GM23338 (cell line): ENCODE measurements at regions not wholly inside any gene's neighbourhood (a gene's known extent, or its start where the extent isn't known, plus 50 kb on each side); places are given as distances from the start of the nearest gene placed in this dataset.

Experiments
- ATAC-seq: fragments of 200-7000 bp; cut with Tn5 transposase; 3 replicates; pipeline ENCODE4 v1.9.1; 2020
- DNase-seq: peaks from one replicate; pipeline ENCODE4 v3.0.0-alpha.2; 2015; ENCODE audit warnings: low spot score
- H2AFZ ChIP-seq: fragments of 200-600 bp; sonication (generic); 2 replicates; pipeline ENCODE4 v1.8.0; 2016; ENCODE audit warnings: antibody characterized with exemption, mild to moderate bottlenecking, moderate library complexity
- H3F3A ChIP-seq: fragments of 200-600 bp; sonication (generic); replicated peaks from 2 replicates; pipeline ENCODE4 v1.8.0; 2017; ENCODE audit warnings: antibody characterized with exemption, mixed run types, low read depth
- H3K27ac ChIP-seq: fragments of 200-600 bp; sonication (generic); 2 replicates; pipeline ENCODE4 v1.6.1; 2016; ENCODE audit warnings: low read depth
- H3K27me3 ChIP-seq: fragments of 200-600 bp; sonication (generic); 2 replicates; pipeline ENCODE4 v1.8.0; 2016; ENCODE audit warnings: mild to moderate bottlenecking, mixed run types, moderate library complexity; ENCODE audit not compliant: insufficient read depth
- H3K36me3 ChIP-seq: fragments of 200-600 bp; sonication (generic); 2 replicates; pipeline ENCODE4 v1.8.0; 2016; ENCODE audit warnings: mild to moderate bottlenecking; ENCODE audit not compliant: insufficient read depth
- H3K4me1 ChIP-seq: fragments of 200-600 bp; sonication (generic); 2 replicates; pipeline ENCODE4 v1.8.0; 2016; ENCODE audit warnings: mild to moderate bottlenecking, moderate library complexity; ENCODE audit not compliant: insufficient read depth
- H3K4me2 ChIP-seq: fragments of 200-600 bp; sonication (generic); 2 replicates; pipeline ENCODE4 v1.7.1; 2017; ENCODE audit warnings: mixed run types
- H3K4me3 ChIP-seq: fragments of 200-600 bp; sonication (generic); 2 replicates; pipeline ENCODE4 v1.6.1; 2016; ENCODE audit warnings: mixed run types
- H3K79me2 ChIP-seq: fragments of 200-600 bp; sonication (generic); replicated peaks from 2 replicates; pipeline ENCODE4 v1.8.0; 2017; ENCODE audit warnings: mild to moderate bottlenecking; ENCODE audit not compliant: insufficient read depth
- H3K9me2 ChIP-seq: fragments of 200-600 bp; sonication (generic); 2 replicates; pipeline ENCODE4 v1.8.0; 2017; ENCODE audit not compliant: insufficient read depth
- H4K20me1 ChIP-seq: fragments of 200-600 bp; sonication (generic); replicated peaks from 2 replicates; pipeline ENCODE4 v1.8.0; 2017; ENCODE audit warnings: mild to moderate bottlenecking; ENCODE audit not compliant: insufficient read depth
- H3K27ac Mint-ChIP-seq: 2 replicates; pipeline ENCODE4 v1.8.0; 2020; ENCODE audit warnings: inconsistent platforms, mild to moderate bottlenecking, moderate library complexity, mixed read lengths
- H3K27me3 Mint-ChIP-seq: 3 replicates; pipeline ENCODE4 v1.8.0; 2022; ENCODE audit warnings: low read depth, mild to moderate bottlenecking, moderate library complexity, mixed read lengths, inconsistent platforms; ENCODE audit not compliant: insufficient read depth, poor library complexity
- H3K36me3 Mint-ChIP-seq: 3 replicates; pipeline ENCODE4 v1.8.0; 2021; ENCODE audit warnings: low read depth, mild to moderate bottlenecking, inconsistent platforms, moderate library complexity, mixed read lengths
- H3K4me1 Mint-ChIP-seq: 3 replicates; pipeline ENCODE4 v1.8.0; 2020; ENCODE audit warnings: mild to moderate bottlenecking, inconsistent platforms, mixed read lengths
- H3K4me3 Mint-ChIP-seq: 3 replicates; pipeline ENCODE4 v1.8.0; 2021; ENCODE audit warnings: moderate library complexity, mild to moderate bottlenecking, inconsistent platforms, mixed read lengths
- H3K9me3 Mint-ChIP-seq: 3 replicates; pipeline ENCODE4 v1.8.0; 2020; ENCODE audit warnings: moderate library complexity, mild to moderate bottlenecking, inconsistent platforms, mixed read lengths
- EZH2 ChIP-seq: fragments of 200-600 bp; sonication (generic); IDR thresholded peaks from one replicate; pipeline ENCODE4 v1.8.0; 2017; ENCODE audit warnings: antibody characterized with exemption, mild to moderate bottlenecking, low read depth; ENCODE audit not compliant: unreplicated experiment
- EZH2phosphoT487 ChIP-seq: fragments of 200-600 bp; sonication (generic); IDR thresholded peaks from one replicate; pipeline ENCODE4 v1.8.1; 2018; ENCODE audit warnings: antibody characterized with exemption; ENCODE audit not compliant: unreplicated experiment
- JUNB ChIP-seq: IDR thresholded peaks from one replicate; pipeline ENCODE4 v1.6.1; 2016; ENCODE audit warnings: antibody characterized with exemption; ENCODE audit not compliant: unreplicated experiment
- NANOG ChIP-seq: IDR thresholded peaks from 2 replicates; pipeline ENCODE4 v1.6.1; 2016; ENCODE audit warnings: antibody characterized with exemption, borderline replicate concordance
- POLR2AphosphoS5 ChIP-seq: IDR thresholded peaks from 2 replicates; pipeline ENCODE4 v1.6.1; 2016; ENCODE audit warnings: antibody characterized with exemption, low read depth
- STAT1 ChIP-seq: IDR thresholded peaks from one replicate; pipeline ENCODE4 v1.6.1; 2016; ENCODE audit warnings: antibody characterized with exemption; ENCODE audit not compliant: unreplicated experiment
- ZNF114 ChIP-seq: fragments of 250-450 bp; sonication (Bioruptor Pico); IDR thresholded peaks from 2 replicates; pipeline ENCODE4 v1.5.0; 2020; ENCODE audit warnings: mild to moderate bottlenecking, moderate library complexity
- ZNF331 ChIP-seq: fragments of 250-450 bp; sonication (Bioruptor Pico); IDR thresholded peaks from 2 replicates; pipeline ENCODE4 v1.5.0; 2020; ENCODE audit warnings: low read depth, mild to moderate bottlenecking, moderate library complexity
- TF ChIP-seq, protein P1 (sequence below): IDR thresholded peaks from 2 replicates; pipeline ENCODE4 v1.6.1; 2016; ENCODE audit warnings: antibody characterized with exemption
- TF ChIP-seq, protein P2 (sequence below), 2 experiments: fragments of 200-600 bp in 1 of 2; sonication (generic) in 1 of 2; conservative IDR thresholded peaks; 2 replicates each; pipeline versions ENCODE4 v1.5.1 to v1.6.1; 2016 to 2017; ENCODE audit warnings: antibody characterized with exemption in 2 of 2, low read depth in 2 of 2, mild to moderate bottlenecking in 2 of 2, moderate library complexity in 1 of 2
- TF ChIP-seq, protein P3 (sequence below): IDR thresholded peaks from one replicate; pipeline ENCODE4 v1.6.1; 2018; ENCODE audit warnings: antibody characterized with exemption; ENCODE audit not compliant: unreplicated experiment
- TF ChIP-seq, protein P4 (sequence below): fragments of 250-450 bp; sonication (Bioruptor Pico); IDR thresholded peaks from 2 replicates; pipeline ENCODE4 v1.5.0; 2020; ENCODE audit warnings: mild to moderate bottlenecking, moderate library complexity

DNA sequence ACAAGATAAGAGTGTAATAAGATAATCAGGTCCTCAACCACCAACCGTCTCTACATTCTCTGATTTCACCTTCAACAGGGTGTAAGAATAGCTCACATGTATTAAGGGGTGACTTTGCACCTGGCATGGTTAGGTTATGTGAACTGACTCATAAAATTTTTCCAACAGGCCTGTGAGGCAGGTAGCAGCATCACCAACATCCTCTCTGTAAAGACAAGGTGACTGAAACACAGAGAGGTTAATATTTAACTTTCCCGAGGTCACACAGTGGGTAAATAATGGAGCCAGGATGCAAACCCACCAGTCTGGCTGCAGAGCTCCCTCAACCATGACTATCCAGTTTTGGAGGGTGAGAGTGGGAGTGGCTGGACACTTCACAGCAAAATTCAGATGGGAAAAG lies 317.2 kb downstream of the C16orf95 start:
- Histone ChIP-seq H3K36me3 (no peaks in the 10 kb centered on the region), H3K79me2 (no peaks in the 10 kb centered on the region), H3K27ac (no peak overlapping the region), H3K27me3 (no peaks in the 10 kb centered on the region), H3K4me1 (no peaks in the 10 kb centered on the region), H3K9me2 (no peaks in the 10 kb centered on the region), H3K4me2 (no peak overlapping the region), H2AFZ (no peak overlapping the region), H3F3A (no peaks in the 10 kb centered on the region), H4K20me1 (no peaks in the 10 kb centered on the region), H3K4me3 (no peak overlapping the region)
- Mint-ChIP-seq H3K4me1 (no peaks in the 10 kb centered on the region), H3K27me3 (peaks cover 4% of the 10 kb centered on the region), H3K4me3 (no peak overlapping the region), H3K36me3 (peaks cover 5% of the 10 kb centered on the region; the same call in 2 of the 3 replicates), H3K9me3 (peaks cover 10% of the 10 kb centered on the region), H3K27ac (no peak overlapping the region)
- DNase-seq (no peak), ATAC-seq (no peak)
- TF ChIP-seq, protein P1, sequence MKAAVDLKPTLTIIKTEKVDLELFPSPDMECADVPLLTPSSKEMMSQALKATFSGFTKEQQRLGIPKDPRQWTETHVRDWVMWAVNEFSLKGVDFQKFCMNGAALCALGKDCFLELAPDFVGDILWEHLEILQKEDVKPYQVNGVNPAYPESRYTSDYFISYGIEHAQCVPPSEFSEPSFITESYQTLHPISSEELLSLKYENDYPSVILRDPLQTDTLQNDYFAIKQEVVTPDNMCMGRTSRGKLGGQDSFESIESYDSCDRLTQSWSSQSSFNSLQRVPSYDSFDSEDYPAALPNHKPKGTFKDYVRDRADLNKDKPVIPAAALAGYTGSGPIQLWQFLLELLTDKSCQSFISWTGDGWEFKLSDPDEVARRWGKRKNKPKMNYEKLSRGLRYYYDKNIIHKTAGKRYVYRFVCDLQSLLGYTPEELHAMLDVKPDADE, result no peak
- TF ChIP-seq POLR2AphosphoS5, result no peak
- TF ChIP-seq, protein P2, sequence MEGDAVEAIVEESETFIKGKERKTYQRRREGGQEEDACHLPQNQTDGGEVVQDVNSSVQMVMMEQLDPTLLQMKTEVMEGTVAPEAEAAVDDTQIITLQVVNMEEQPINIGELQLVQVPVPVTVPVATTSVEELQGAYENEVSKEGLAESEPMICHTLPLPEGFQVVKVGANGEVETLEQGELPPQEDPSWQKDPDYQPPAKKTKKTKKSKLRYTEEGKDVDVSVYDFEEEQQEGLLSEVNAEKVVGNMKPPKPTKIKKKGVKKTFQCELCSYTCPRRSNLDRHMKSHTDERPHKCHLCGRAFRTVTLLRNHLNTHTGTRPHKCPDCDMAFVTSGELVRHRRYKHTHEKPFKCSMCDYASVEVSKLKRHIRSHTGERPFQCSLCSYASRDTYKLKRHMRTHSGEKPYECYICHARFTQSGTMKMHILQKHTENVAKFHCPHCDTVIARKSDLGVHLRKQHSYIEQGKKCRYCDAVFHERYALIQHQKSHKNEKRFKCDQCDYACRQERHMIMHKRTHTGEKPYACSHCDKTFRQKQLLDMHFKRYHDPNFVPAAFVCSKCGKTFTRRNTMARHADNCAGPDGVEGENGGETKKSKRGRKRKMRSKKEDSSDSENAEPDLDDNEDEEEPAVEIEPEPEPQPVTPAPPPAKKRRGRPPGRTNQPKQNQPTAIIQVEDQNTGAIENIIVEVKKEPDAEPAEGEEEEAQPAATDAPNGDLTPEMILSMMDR (conservative IDR thresholded peaks at IDR 0.05; ENCODE audit: low read depth in 2 of 2), result no peak
- TF ChIP-seq EZH2phosphoT487, result no peak
- no peak for TF ChIP-seq ZNF114
- no peak for TF ChIP-seq NANOG
- TF ChIP-seq EZH2, result no peak
- TF ChIP-seq, protein P3, sequence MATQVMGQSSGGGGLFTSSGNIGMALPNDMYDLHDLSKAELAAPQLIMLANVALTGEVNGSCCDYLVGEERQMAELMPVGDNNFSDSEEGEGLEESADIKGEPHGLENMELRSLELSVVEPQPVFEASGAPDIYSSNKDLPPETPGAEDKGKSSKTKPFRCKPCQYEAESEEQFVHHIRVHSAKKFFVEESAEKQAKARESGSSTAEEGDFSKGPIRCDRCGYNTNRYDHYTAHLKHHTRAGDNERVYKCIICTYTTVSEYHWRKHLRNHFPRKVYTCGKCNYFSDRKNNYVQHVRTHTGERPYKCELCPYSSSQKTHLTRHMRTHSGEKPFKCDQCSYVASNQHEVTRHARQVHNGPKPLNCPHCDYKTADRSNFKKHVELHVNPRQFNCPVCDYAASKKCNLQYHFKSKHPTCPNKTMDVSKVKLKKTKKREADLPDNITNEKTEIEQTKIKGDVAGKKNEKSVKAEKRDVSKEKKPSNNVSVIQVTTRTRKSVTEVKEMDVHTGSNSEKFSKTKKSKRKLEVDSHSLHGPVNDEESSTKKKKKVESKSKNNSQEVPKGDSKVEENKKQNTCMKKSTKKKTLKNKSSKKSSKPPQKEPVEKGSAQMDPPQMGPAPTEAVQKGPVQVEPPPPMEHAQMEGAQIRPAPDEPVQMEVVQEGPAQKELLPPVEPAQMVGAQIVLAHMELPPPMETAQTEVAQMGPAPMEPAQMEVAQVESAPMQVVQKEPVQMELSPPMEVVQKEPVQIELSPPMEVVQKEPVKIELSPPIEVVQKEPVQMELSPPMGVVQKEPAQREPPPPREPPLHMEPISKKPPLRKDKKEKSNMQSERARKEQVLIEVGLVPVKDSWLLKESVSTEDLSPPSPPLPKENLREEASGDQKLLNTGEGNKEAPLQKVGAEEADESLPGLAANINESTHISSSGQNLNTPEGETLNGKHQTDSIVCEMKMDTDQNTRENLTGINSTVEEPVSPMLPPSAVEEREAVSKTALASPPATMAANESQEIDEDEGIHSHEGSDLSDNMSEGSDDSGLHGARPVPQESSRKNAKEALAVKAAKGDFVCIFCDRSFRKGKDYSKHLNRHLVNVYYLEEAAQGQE, result no peak
- TF ChIP-seq, protein P4, sequence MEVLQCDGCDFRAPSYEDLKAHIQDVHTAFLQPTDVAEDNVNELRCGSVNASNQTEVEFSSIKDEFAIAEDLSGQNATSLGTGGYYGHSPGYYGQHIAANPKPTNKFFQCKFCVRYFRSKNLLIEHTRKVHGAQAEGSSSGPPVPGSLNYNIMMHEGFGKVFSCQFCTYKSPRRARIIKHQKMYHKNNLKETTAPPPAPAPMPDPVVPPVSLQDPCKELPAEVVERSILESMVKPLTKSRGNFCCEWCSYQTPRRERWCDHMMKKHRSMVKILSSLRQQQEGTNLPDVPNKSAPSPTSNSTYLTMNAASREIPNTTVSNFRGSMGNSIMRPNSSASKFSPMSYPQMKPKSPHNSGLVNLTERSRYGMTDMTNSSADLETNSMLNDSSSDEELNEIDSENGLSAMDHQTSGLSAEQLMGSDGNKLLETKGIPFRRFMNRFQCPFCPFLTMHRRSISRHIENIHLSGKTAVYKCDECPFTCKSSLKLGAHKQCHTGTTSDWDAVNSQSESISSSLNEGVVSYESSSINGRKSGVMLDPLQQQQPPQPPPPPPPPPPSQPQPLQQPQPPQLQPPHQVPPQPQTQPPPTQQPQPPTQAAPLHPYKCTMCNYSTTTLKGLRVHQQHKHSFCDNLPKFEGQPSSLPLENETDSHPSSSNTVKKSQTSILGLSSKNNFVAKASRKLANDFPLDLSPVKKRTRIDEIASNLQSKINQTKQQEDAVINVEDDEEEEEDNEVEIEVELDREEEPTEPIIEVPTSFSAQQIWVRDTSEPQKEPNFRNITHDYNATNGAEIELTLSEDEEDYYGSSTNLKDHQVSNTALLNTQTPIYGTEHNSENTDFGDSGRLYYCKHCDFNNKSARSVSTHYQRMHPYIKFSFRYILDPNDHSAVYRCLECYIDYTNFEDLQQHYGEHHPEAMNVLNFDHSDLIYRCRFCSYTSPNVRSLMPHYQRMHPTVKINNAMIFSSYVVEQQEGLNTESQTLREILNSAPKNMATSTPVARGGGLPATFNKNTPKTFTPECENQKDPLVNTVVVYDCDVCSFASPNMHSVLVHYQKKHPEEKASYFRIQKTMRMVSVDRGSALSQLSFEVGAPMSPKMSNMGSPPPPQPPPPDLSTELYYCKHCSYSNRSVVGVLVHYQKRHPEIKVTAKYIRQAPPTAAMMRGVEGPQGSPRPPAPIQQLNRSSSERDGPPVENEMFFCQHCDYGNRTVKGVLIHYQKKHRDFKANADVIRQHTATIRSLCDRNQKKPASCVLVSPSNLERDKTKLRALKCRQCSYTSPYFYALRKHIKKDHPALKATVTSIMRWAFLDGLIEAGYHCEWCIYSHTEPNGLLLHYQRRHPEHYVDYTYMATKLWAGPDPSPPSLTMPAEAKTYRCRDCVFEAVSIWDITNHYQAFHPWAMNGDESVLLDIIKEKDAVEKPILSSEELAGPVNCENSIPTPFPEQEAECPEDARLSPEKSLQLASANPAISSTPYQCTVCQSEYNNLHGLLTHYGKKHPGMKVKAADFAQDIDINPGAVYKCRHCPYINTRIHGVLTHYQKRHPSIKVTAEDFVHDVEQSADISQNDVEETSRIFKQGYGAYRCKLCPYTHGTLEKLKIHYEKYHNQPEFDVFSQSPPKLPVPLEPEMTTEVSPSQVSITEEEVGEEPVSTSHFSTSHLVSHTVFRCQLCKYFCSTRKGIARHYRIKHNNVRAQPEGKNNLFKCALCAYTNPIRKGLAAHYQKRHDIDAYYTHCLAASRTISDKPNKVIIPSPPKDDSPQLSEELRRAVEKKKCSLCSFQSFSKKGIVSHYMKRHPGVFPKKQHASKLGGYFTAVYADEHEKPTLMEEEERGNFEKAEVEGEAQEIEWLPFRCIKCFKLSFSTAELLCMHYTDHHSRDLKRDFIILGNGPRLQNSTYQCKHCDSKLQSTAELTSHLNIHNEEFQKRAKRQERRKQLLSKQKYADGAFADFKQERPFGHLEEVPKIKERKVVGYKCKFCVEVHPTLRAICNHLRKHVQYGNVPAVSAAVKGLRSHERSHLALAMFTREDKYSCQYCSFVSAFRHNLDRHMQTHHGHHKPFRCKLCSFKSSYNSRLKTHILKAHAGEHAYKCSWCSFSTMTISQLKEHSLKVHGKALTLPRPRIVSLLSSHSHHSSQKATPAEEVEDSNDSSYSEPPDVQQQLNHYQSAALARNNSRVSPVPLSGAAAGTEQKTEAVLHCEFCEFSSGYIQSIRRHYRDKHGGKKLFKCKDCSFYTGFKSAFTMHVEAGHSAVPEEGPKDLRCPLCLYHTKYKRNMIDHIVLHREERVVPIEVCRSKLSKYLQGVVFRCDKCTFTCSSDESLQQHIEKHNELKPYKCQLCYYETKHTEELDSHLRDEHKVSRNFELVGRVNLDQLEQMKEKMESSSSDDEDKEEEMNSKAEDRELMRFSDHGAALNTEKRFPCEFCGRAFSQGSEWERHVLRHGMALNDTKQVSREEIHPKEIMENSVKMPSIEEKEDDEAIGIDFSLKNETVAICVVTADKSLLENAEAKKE, result no peak
- TF ChIP-seq JUNB, result no peak
- no peak for TF ChIP-seq ZNF331
- TF ChIP-seq STAT1, result no peak
